SK-N-SH treated with all-trans-retinoic acid at 6 μM for 48 hours (cell line): ENCODE measurements at regions not wholly inside any gene's neighbourhood (a gene's known extent, or its start where the extent isn't known, plus 50 kb on each side); places are given as distances from the start of the nearest gene placed in this dataset.

ENCODE experiments used
- CSRNP3 ChIP-seq: fragments of 250-450 bp; sonication (Bioruptor Pico); IDR thresholded peaks from 2 replicates; pipeline ENCODE4 v1.5.1; 2021; ENCODE audit warnings: mild to moderate bottlenecking, moderate library complexity
- ESRRG ChIP-seq: fragments of 250-450 bp; sonication (Bioruptor Pico); IDR thresholded peaks from 2 replicates; pipeline ENCODE4 v1.6.1; 2021; ENCODE audit warnings: mild to moderate bottlenecking
- OSR1 ChIP-seq: fragments of 250-450 bp; sonication (Bioruptor Pico); IDR thresholded peaks from 2 replicates; pipeline ENCODE4 v1.8.0; 2022; ENCODE audit warnings: moderate library complexity, mild to moderate bottlenecking, inconsistent platforms
- PATZ1 ChIP-seq: fragments of 250-450 bp; sonication (Bioruptor Pico); IDR thresholded peaks from 2 replicates; pipeline ENCODE4 v1.8.0; 2020; ENCODE audit warnings: mild to moderate bottlenecking, moderate library complexity, borderline replicate concordance
- POU6F1 ChIP-seq: fragments of 250-450 bp; sonication (Bioruptor Pico); IDR thresholded peaks from 2 replicates; pipeline ENCODE4 v1.8.0; 2021; ENCODE audit warnings: low read depth, mild to moderate bottlenecking, moderate library complexity, borderline replicate concordance
- PPARA ChIP-seq: fragments of 250-450 bp; sonication (Bioruptor Pico); IDR thresholded peaks from 2 replicates; pipeline ENCODE4 v1.5.0; 2020; ENCODE audit warnings: mild to moderate bottlenecking, borderline replicate concordance
- RARB ChIP-seq: fragments of 250-450 bp; sonication (Bioruptor Pico); IDR thresholded peaks from 2 replicates; pipeline ENCODE4 v1.8.0; 2021; ENCODE audit warnings: mild to moderate bottlenecking, moderate library complexity
- SNAI2 ChIP-seq: fragments of 250-450 bp; sonication (Bioruptor Pico); IDR thresholded peaks from 2 replicates; pipeline ENCODE4 v1.5.0; 2020; ENCODE audit warnings: mild to moderate bottlenecking, moderate library complexity
- TCF4 ChIP-seq: fragments of 250-450 bp; sonication (Bioruptor Pico); IDR thresholded peaks from 2 replicates; pipeline ENCODE4 v1.8.0; 2021; ENCODE audit warnings: mild to moderate bottlenecking, moderate library complexity, borderline replicate concordance
- TOX ChIP-seq: fragments of 250-450 bp; sonication (Bioruptor Pico); IDR thresholded peaks from 2 replicates; pipeline ENCODE4 v1.8.0; 2021; ENCODE audit warnings: mild to moderate bottlenecking, moderate library complexity, borderline replicate concordance
- ZFP3 ChIP-seq: fragments of 250-450 bp; sonication (Bioruptor Pico); IDR thresholded peaks from 2 replicates; pipeline ENCODE4 v1.5.0; 2020; ENCODE audit warnings: mild to moderate bottlenecking, moderate library complexity
- ZFP30 ChIP-seq: fragments of 450-650 bp; formaldehyde crosslinking; IDR thresholded peaks from 2 replicates; pipeline ENCODE4 v1.5.0; 2022; ENCODE audit warnings: mild to moderate bottlenecking, moderate library complexity
- ZNF8 ChIP-seq: fragments of 450-650 bp; formaldehyde crosslinking; IDR thresholded peaks from 2 replicates; pipeline ENCODE4 v1.5.0; 2020; ENCODE audit warnings: mild to moderate bottlenecking, moderate library complexity

GRCh38 chr10:23768281-23768680 lies 329.4 kb downstream of the OTUD1 start:
- TF ChIP-seq RARB (CRISPR knock-in tag) (no peak), OSR1 (CRISPR knock-in tag) (no peak), ZFP30 (no peak), PATZ1 (CRISPR knock-in tag) (no peak), ZNF8 (no peak), ZFP3 (CRISPR knock-in tag) (no peak), PPARA (no peak), CSRNP3 (CRISPR knock-in tag) (no peak), TCF4 (CRISPR knock-in tag) (no peak), POU6F1 (no peak), TOX (CRISPR knock-in tag) (no peak), ESRRG (CRISPR knock-in tag) (no peak), SNAI2 (CRISPR knock-in tag) (no peak)
